ENCODE measurements at regions not wholly inside any gene's neighbourhood (a gene's known extent, or its start where the extent isn't known, plus 50 kb on each side); places are given as distances from the start of the nearest gene placed in this dataset.
"Not testable (repeated sequence)": the region's sequence is repeated elsewhere in the genome, so short reads cannot be mapped to it uniquely, and the experiment has no call there.

GRCh38 chr1:184888505-184888904, 85.8 kb downstream of the NIBAN1 start:
- DNase-seq (ENCODE audit: low read depth), result no peak

GRCh38 chr1:184882957-184883815, 91.1 kb downstream of the NIBAN1 start:
- DNase-seq (ENCODE audit: low read depth), result no peak

DNA sequence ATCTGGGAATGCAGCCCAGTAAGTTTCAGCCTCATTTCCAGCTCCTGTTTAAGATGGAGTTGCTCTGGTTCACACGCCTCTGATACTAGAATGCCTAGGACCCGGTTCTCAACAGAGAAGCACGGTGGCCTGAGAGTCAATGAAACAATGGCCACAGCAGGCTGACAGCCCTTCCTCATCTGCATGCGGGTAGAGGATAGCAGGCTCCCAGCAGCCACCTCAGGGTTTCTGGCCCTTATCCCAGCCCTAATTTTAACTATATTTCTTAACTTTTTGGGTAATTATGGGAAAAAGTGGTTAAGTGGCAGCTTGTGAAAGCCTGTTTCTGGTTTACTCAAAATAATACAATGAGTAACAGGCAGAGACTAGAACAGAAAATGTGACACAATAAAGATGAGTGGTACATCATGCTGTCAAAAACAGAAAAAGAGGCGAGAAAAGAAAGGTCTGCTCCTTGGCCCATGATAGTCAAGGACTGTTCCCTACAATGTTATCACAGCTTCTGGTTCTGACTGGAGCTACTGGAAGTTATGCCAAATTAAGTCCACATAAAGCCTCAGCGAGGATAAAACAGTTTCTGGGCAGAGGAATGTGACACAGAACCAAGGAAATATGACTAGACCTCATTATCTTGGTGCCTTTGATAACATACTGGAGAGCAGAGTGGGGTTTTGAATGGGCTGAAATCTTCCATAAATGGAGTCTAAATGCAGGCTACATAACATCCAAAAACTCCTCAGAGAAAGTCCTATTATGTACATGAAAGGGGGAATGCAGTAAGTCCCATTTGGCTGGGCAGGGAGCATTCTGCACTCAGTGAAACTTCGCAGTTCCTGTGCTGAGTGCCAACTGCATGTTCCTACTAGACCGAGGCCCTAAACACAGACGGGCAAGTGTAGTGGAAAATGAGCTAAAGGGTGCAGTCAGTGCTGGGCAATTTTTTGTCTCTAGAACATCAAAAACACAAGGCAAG, 92.1 kb downstream of the NIBAN1 start:
- no peak for DNase-seq (ENCODE audit: low read depth)

DNA sequence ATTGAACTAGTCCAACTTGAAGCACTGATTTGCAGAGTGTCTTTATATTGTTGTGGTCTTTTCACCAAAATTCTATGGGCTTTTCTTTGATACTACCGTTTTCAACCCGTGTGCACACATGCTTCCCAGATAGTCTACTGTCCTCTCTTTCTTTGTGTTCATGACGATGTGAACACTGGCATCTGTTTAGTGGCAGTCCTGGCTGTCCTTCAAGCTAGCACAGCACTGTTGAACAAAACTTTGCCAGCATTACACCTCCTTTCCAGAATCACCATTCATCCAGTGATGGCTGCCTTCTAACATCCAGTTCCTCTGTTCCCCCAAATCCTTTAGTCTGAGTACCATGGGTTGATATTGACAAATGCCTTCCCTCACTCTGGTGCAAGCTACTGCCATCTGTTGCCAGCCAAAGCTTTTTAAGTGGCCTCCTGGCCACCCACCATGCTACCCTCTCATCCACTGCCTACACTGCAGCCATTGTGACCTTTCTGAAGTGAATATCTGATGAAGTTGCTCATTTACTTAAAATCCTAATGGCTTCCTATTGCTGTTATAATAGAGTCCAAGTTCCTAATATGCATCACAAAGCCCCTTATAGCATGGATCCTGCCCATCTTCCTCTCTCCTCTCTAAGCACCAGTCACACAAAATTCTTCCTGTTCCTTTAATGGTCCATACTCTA, 94.3 kb downstream of the NIBAN1 start:
- no peak for DNase-seq (ENCODE audit: low read depth)

GRCh38 chr1:184878602-184879001, 95.7 kb downstream of the NIBAN1 start:
- no peak for DNase-seq (ENCODE audit: low read depth)

DNA sequence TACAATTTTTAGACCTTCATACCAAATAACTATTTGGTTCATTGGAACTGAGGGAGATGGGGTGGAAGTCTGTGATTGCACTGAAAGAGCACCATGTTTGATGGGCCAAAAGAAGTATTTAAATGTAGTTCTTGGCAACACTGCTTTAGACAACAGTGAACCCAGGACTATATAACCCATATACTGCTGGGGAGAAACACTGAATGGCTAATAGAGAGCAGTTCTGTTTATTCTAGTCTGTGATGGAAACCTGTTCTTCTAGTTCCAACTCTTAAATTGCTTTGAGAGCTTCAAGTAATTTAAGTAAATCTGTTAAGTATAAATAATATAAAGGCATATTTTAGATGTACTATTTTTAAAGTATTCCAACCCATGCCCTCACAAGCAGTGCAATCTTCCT, 96.3 kb downstream of the NIBAN1 start:
- DNase-seq (ENCODE audit: low read depth), result no peak

GRCh38 chr1:184876015-184876414, 98.3 kb downstream of the NIBAN1 start:
- DNase-seq (ENCODE audit: low read depth), result not testable (repeated sequence)

DNA sequence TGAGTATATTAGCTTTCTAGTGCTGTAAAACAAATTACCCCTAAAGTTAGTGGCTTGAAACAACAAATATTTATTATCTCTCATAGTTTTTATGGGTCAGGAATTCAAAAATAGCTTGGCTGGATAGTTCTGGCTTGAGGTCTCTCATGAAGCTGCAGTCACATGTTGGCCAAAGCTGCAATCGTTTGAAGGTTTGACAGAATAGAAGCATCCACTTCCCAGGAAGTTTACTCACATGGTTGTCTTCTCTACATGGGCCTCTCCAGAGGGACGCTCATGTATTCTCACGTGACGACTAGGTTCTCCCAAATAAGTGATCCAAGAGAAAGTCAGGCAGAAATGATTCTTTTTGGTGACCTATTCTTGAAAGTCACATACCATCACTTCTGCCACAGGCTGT, 99.1 kb downstream of the NIBAN1 start:
- no peak for DNase-seq (ENCODE audit: low read depth)

- DNase-seq (ENCODE audit: low read depth), result no peak
These were observed 104.0 kb downstream of the NIBAN1 start for GRCh38 chr1:184870319-184870718.

DNA sequence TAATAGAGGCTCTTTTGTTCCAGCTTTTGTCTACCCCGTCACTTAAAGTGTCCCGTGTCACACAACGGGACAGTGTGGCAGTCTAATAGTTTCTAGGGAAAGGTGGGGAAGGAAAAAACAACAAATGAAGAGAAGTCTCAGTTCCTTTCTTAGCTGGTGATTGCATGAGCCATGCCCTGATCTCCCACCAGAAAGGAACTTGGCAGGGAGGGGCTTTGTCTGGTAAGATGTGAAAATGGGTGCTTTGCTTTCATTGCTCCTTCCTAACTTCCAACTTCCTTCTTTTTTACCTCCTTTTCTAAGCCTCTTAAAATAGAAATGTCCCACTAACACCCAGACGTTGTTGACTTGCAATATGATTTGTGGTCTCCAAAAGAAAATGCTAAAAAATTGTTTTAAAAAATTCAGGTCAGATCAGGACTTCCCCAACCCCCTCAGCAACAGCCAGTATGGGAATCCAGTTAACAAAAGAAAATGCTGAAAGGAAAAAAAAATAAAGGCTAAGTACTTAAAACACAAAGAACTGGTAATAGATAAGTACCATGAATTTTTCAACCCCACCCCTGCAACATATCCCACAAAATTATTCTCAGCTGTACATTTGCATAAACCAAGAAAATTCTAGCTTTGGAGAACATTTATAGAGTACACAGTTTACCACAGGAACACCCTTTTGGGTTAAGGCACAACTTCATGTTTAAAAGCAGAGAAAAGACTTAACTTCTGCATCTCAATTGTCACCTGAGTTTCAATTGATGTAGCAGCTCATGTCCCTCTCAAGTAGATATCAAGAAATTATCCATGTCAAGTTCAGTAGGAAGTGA, 106.2 kb downstream of the NIBAN1 start:
- no peak for DNase-seq (ENCODE audit: low read depth)

- peak; percentile 64 for DNase-seq (ENCODE audit: low read depth)
These were observed 107.1 kb downstream of the NIBAN1 start for GRCh38 chr1:184866991-184867788.

DNA sequence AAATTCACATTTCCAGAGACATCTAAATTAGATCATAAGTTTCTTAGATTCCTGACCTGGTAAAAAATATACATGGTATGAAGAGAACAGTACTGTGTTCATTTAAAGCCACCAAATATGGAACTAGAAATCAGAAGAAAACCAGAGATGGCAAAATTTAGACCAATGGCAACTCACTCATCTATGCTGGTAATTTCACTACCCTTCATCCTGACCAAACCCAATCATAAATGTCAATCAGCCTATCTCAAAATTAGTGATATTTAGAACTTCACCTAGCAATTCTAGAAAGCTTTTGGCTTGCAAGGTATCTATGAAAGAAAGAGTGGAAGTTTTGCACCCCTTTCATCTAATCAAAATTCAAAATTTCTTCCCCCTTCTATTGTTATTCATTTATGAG, 107.7 kb downstream of the NIBAN1 start:
- DNase-seq (ENCODE audit: low read depth), result no peak

DNA sequence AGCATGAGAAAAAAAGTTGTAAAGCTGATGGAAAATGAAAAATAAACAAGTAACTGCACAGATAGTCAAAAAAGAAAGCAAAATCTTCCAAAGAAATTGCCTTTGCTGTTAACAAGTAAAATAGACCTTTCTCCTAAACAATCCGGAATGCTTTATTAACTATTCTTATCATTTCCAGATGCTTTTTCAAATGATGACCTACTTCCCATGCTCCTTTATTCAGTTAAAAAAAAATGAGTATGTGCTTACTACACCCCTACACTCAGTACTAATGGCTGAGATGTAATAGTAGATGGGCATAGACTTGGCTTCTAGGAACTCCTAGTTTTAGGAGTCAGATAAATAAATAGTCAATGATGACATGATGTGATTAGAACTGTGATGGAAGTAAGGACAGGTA, 108.5 kb downstream of the NIBAN1 start:
- no peak for DNase-seq (ENCODE audit: low read depth)

GRCh38 chr1:184861755-184862336, 107.2 kb upstream of the EDEM3 start:
- no peak for DNase-seq (ENCODE audit: low read depth)

DNA sequence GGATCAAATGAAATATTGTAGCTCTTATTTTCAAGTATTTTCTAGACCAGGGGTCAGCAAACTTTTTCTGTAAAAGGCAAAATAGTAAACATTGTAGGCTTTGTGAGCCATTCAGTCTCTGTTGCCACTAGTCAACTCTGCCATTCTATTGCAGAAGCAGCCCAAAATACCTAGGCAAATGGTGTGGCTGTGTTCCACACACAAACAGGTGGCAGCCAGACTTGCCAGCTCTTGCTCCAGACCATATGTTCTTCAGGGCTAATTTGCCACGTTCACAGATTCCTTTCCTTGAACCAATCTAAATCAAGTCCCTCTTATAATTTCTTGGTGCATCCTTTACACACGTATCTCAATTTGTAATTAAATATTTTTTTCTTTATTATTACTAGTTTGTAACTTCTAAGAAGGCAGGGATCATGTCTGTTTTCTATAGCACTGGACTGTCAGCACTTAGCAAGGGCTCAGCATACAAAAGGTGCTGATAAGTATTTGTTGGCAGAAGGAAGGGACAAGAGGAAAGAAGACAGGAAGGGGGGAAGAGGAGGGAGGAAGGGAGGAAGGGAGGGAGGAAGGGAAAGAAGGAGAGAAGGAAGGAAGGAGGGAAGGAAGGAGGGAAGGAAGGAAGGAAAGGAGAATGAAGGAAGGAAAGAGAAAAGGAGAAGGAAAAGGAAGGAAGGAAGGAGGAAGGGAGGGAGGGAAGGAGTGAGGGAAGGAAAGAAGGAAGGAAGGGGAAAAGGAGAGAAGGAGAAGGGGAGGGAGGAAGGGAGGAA, 106.5 kb upstream of the EDEM3 start:
- no peak for DNase-seq (ENCODE audit: low read depth)

DNA sequence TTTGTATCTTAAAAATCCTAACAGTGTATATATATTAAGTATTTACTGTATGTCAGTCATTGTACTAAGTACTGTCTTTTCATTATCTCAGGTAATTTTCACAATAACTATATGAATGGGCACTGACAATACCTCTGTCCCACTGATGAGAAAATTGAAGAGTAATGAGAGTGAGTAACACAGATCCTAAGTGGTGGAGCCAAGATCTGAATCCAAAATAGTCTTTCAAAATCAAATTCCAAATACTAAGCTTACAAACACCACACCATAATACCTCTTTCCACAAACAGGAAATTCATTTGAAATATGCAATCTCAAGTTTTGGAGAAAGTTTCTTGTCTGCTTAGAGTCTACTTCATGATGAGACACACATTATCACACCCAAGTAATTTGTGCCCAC, 105.9 kb upstream of the EDEM3 start:
- DNase-seq (ENCODE audit: low read depth), result no peak

DNA sequence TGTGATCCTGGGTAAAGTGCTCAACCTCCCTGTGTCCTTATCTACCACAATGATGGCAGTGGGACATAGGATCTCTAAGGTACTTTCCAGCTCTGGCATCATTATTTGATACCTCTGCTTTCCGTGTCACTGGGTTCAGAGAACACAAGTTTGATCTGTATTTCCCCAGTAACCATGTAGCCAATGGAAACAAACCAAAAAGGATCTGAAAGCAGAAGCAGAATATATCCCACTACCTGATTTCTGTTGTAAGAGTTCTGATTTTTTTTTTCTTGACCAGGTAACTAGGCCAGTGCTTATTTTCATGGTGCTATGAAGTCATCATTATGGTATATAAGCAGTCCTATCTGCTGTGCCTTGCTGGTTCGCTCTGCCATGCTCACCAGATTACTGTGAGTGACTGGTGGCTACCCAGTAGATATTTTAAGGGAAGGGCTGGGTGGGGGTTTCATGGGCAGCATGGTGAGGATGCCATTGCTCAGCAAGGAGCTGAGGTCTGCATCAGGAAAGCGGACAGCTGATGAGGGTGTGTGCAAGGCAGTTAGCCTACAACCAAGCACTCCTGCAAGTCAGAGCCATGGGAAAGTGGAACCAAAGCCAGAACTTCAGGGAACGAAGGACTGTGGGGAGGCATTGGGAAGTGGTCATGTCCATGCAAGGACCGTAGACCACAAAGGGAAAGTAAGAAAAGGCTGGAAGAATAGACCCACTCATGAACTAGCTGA, 104.9 kb upstream of the EDEM3 start:
- DNase-seq (ENCODE audit: low read depth), result no peak

DNA sequence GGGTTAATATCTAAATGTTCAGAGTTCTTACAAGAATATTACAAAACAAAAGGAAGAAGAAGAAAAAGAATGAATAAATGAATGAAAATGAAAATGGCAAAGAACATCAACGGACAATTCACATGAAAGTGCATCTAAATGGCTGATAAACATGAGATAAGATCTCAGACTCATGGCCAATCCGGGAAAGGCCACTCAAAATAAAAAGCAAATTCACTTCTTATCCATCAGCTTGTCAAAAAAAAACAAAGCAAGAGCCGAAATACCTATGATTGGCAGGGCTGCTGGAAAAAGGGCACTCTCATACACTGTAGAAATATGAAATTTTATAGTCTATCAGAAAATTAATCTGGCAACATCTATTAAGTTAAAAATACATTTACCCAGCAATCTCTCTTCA, 103.6 kb upstream of the EDEM3 start:
- DNase-seq (ENCODE audit: low read depth), result no peak

All from T-helper 22 cell (primary cell).